ENCODE measurements at regions not wholly inside any gene's neighbourhood (a gene's known extent, or its start where the extent isn't known, plus 50 kb on each side); places are given as distances from the start of the nearest gene placed in this dataset.

DNA sequence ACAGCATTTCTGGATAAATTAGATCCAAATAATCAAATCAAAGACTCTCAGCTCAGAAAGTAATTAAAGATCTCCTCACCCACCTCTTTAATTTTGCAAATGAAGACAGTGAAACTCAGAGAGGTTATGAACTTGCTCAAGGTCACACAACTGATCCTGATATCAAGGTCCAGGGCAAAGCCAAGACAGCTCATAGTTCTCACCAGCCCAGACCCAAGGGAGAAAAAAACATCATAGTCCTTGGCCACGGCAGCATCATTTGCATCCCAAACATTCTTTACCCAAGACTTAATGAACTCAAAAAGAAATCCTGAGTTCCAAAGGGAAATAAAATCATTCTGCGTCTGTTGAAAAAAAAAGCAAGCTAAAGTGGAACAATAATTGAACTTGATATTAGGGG is 112.1 kb downstream of the DAD1 start:
- no peak for DNase-seq

DNA sequence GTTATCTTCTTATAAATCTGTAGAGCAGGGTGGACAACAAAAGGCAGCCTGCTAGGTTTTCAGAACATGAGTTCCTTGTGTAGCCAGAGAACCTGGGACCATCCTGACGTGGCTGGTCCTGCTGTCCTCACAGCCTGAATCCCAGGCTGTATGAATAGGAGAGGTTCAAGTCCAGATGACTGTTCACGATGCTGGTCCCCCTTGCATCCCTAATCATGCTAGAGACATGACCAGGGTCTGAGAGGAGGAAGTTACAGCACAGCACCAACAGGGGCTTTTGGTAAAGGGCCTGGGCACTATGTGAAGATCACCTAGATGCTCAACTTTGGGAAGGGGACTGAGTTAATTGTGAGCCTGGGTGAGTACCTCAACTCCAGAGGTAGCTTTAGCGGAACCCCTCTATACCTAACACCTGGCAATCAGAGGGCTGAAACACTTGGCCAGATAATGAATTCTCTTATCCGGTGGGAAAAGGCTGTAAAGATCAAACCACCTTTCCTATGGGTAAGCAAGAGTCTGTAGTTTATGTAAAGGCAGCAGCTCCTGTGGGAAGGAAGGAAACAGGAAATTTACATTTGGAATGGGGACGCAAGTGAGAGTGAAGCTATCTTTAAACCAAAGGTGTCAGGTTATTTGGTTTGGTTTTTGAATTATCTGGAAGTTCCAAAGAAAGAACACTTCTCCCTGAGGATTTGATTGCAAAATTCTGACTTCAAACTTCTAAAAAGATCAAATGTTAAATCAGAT is 112.8 kb downstream of the DAD1 start:
- DNase-seq, result no peak

DNA sequence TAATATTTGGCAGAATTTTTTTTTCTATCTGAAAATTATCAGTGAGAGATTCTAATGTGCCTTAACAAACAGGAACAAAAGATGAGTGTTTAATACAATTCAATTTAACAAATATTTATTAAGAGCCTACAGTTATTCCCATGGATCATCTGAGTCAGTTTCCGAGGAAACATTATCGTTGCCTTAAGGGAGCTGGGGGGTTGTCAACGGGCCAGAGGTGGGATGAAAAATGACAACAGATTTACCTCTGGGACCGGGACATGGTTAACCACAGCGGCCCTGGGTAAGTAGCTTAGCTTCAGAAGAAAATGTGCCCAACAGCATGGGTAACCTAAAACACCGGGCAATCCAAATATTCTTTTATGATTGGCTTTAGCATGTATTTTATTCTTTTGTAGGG is 113.6 kb downstream of the DAD1 start:
- no peak for DNase-seq

DNA sequence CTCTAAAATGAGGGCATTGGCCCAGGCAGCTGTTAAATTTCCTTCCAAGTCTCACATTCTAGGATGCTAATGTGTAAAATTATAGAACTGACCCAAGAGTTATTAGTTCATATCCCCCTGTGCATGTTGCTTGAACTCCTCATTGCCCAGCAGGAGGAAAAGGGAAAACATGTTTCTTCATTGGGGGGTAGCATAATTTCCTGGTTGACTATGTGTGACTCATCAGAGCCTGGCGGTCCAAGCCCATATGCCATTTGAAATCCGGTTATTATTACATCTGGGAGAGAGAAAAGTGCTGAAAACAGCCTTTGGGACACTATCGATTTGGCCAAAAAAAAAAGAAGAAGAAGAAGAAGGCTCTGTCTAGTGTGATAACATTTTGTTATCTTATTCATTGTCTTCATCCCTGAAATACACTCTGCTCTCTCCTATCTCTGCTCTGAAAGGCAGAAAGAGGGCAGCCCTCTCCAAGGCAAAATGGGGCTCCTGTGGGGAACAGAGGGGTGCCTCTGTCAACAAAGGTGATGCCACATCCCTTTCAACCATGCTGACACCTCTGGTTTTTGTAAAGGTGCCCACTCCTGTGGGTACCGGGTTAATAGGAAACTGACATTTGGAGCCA is 114.2 kb downstream of the DAD1 start:
- DNase-seq, result no peak

DNA sequence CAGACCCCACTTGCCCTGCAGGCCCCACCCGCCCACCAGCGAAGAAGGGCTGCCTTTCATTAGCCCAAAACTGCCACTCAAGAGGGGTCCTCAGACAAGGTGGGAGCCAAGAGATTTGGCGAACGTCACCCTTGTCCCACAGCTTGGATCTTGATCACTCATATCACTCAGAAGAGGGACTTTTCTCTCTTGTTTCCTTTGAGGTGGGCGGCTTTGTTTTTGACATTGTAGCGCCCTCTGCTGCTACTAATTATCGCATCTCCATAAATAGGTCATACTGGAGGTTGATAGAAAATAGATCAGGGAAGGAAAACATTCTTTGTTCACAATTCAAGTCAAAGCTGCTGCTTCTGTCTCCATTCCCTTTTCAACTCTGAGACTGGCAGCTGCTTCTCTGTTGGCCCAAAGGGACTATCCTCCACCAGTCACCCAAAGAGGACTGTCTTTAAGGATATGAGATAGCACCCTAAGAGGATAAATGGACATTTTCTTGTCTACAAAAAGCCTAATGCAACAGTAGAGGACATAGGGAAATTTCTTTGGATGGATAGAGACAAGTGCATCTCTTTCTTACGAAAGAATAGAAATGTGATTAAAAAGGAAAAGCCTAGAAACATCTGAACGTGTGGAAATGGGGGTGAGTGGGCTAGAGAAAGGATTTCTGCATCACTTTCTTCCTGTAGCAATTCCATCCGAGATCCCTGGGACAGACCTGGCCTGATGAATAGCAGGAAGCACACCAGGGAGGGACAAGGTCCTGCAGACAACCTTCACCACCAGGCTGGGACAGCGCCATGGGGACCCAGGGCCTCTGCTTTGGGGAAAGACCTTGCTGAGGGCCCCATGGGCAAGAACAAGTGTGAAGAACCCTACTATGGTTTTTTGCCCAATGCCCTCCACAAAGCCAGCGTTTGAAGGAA is 115.8 kb downstream of the DAD1 start:
- no peak for DNase-seq

DNA sequence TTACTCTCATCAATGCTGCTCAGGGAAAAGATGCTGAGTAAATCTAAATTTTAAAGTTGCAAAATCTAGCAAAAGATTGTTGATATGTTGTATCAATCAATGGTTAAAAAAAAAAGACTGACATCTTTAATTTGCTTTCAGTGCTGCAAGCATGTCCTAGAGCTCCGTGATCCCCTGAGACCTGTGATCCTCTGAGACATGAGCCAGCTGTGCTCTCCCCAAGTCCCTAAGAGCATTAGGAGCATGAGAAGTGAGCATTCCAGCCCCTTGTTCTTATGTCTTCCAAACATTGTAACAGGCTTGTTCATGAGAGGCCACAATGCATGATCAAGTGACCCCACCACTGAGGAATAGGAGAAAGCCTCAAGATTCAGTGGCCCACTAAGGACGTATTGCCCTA is 116.6 kb downstream of the DAD1 start:
- no peak for DNase-seq

DNA sequence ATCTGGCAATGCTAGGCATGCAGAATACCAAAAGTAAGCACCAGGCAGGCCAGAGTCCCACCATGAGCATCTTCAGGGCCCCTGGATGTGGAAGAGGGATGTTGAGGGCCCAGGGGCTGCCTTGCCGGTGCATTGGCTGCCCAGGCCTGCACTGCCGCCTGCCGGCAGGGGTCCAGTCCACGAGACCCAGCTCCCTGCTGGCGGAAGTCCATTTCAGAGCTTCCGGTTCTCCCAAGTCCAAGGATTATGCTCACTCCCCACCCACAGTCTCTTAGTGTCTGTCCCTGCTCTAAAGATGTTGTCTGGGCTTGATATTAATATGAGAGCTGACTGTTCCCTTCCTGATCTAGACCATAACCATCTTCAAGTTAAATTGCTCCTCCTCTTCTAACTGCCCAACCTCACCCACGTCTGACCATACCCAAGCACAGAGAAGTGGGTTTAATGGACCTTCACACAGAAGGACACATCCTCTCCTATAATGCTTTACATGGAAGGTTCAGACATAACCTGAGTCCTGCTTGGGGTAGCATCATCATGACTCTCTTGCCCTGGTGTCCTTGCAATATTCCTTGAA is 117.4 kb downstream of the DAD1 start:
- DNase-seq, result no peak

DNA sequence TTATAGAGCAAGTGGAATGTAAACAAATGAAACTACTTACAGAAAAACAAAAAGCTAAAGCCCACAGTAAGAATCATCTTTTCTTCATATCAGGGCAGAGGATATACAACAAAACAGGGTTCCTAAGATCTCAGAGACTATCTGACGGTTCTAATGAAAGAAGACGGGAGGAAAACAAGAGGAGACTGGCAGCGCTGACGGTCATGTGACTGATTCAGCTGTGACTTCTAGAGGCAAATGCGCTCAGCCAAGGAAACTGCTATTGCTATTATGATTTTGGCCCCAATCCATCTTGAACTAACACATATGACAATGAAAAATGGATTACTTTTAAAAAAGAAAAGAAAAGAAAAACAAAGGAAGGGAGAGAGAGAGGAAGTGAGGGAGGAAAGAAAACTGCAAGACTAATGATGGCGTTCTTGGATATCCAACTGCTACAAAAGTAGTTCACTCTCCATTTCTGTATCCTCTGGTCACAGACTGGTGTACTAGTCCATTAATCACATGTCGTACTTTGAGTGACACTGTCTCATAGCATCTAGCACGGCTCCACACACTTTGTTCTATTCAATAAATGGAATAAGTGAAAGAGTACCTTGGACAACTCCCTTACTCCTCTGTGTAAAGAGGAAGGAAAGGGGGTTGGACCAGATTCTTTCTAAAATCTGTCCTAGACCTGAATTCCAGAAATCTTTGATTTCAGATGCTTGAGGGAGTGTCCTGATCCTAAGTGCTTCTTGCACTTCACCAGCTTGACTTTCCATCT is 119.3 kb downstream of the DAD1 start:
- DNase-seq, result no peak

DNA sequence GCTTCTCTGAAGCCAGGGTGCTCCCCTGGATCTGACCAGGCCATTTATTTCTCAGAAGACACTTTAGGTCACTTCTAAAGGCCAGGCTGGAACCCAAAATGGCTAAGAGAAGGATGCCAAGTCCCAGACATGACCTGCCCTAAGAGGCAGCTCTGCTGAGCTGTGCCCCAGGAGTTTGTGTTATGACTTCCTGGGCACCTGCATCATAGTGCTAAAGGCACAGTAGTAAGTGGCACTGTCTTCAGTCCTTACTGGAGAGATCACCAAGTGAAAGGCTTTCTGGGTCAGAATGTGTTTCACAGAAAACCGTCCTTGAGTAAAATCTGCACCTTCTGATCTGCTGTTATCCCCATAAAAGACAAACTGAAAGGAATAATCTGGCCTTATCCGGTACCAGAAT is 120.2 kb downstream of the DAD1 start:
- no peak for DNase-seq

DNA sequence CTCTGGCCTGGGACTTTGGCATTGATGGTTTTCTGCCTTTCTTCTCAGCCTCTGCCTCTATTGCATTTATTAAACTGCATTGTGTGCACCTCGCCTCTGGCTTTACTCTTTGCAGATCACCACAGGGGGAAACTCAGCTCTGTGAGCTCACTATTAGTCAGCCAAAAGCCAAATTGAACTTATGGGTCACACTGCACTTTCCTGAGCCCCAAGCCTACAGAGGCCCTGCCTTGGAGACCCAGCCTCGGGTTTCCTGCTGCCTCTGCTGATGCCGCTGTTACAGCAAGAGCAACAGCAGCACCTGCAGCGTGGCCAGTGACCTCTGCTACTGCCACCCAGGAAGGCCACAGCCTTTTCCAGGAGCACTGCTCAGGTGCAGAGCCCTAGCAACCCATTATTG is 122.5 kb downstream of the DAD1 start:
- no peak for DNase-seq

DNA sequence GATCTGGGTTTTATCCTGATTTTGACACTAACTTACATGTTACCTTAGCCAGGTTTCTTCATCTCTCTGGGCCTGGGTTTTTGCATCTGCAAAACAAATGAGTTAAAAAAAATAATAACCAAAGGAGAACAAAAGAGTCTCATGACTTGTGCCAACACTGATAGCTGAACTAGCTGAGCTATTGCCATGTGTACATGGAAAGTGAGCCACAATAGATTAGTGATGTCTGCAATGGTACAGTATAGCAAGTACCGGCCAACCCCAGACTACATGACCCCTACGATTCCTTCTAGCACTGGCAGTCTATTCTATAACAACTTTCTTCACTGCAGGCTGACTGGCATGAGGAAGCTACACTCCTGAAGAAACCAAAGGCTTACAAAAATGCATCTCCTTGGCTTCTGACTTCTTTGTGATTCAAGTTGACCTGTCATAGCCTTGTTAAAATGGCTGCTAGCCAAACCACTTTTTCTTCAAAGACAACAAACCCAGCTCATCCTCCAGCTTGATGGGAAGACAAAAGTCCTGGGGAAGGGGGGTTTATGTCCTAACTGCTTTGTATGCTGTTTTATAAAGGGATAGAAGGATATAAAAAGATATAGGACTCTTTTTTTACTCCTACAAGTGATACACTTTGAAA is 123.7 kb downstream of the DAD1 start:
- no peak for DNase-seq

DNA sequence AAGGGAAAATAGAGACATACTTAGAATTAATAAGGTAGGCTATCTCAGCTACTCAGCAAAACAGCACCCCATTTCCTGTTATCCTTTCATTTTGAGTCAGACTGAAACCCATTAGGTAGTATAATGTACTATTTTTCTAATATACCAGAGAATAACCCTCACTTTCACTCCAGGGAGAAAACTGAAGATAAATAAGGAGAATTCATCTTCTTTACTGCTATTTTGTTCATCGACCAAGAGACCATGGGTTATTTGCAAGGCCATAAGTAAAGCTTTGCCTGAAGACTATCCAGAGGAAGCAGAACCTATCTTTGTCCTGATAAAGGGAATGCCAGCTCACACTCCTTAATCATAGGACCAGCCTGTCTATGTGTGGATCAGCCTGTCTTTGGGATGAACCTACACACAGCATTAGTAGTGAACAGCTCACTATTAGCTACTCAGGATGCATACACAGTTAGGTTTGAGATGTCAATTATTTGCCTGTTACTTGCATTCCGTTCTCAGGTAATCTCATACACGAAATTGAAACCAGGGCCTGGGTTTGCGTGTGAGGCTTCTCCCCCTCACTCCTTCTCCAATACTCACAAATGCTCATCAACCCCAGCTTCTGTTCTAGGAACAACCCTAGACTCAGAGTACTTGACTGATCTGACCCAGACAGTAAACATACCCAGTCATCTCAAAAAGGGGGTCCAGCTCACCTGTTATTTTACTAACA is 124.4 kb downstream of the DAD1 start:
- no peak for DNase-seq

DNA sequence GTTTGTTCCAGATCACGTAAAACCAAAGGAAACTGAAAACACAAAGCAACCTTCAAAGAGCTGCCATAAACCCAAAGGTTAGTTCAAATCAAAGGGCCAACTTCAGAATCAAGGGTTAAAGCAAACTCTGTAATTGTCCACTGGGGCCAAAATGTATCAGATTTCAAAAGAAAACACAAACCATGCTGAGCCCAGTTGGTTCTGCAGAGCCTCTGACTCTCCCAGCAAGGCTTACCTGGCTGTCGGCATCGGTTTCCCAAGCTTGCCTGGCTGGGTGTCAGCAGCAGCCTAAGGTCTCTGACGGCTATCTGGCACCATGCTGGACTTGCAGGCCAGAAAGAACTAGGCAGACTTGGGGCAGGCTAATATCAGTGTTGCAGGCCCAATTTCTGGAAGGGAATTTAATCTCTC is 125.3 kb downstream of the DAD1 start:
- no peak for DNase-seq

DNA sequence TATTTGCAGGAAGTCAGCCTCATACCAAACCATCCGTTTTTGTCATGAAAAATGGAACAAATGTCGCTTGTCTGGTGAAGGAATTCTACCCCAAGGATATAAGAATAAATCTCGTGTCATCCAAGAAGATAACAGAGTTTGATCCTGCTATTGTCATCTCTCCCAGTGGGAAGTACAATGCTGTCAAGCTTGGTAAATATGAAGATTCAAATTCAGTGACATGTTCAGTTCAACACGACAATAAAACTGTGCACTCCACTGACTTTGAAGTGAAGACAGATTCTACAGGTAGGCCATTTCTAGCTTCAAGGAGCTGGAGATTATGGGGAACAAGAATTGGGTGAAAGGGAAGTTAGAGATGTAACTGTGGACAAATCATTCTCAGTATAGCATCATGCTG is 126.1 kb downstream of the DAD1 start:
- no peak for DNase-seq

DNA sequence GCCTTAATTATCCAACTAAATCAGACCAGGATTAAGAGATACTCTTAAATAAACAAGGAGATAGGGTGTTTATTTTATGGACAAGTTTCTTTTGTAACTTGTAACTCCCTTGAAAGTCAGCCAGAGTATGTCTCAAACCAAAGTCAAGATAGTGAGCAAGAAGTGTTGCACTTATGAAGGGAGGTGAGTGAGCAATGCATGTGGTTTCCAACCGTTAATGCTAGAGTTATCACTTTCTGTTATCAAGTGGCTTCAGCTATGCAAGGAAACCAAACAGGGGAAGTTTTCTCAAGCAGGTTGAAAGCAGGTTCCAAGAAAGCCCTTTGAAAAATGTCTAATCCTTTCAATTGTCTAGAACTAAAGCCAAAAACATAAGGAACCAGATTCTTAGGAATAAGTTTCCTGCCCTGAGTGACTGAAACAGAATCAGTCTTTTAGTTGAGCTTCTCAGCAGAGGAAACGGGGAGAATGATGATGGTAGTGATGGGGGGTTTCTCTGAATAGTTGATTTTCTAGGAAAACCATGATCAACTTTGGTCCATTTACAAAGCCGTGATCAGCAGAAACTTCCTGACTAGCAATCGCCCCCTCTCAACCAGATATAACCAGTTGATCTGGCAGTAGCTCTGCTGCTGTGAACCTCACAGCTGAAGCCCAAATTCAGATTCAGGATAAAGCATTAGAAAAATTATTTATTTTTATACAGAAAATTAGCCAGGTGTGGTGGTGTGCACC is 128.4 kb downstream of the DAD1 start:
- no peak for DNase-seq

DNA sequence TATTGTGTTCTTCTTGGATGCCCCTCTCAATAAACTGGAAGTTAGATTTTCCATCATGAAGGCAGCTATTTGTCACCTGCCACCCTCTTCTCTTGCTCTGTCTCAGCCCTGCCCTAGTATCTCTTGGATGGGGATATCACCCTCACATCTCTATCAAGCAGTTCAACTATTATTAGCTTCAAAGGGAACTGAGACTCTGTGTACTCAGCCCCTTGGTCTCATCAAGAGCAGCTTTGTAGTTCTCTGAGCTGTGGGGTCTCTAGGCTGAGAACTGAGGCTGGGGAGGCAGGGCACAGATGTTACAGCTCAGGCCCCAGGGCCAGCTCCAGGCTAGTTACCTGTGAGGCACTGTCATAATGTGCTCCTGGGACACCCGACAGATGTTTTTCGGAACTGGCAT is 130.3 kb downstream of the DAD1 start:
- no peak for DNase-seq

DNA sequence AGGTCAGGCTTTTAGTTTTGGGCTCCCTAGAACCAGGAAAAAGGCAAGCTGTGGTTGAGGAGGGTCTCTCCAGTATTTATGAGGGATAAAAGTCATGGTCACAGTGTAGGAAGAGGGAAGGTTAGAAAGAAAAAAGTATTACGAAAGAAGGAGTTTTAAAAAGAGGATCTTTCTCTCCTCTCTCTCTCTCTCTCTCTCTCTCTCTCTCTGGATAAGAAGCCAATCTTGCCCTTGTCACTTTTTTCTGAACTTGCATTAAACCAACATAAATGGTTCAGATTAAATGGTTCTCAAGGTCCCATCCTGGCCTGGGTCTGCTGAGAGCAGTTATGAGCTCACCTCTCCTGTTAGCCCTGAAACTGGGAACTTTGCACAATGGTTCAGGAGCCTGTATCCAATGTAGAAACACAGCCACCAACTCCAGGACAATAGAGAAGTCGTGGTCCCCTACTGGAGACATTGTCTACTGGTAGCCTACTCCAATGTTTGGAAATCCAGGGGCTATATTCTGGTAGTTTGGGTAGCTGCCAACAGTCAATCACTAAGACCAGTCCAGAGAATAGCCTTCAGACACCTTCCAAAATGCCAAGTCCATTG is 131.9 kb downstream of the DAD1 start:
- DNase-seq, result no peak

DNA sequence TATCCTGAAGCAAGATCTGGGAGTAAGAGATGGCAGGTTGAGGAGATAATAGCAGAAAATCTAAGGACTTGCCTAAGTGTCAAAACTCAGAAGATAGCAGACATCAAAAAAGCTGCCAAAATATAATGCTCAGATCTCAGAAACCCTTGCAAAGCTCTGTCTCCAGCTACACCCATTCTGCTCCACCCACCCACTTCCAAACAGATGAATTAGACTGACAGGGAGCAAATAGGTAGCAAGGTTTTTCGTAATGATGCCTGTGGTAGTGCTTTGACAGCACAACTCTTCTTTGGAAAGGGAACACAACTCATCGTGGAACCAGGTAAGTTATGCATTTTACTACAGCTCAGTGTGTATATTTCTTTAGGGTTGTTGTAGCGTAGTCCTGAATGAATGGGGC is 132.6 kb downstream of the DAD1 start:
- no peak for DNase-seq

DNA sequence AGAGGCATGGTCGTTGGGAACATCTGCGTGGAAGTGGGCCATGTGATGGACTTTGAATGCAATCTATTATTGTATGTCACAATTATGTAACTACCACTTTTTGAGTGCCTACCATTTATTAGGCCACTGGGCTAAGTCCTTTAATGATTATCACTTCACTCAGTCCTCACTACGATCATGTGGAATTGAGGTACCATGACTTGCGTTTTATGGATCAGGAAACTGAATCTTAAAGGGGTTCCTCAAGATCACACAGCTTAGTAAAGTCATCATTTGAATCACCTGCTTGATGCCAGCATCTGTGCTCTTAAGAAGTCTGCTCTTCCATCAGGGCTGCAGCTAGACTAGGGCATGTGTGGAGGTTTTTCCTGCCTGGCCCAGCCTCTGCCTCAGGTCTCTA is 136.7 kb downstream of the DAD1 start:
- no peak for DNase-seq

DNA sequence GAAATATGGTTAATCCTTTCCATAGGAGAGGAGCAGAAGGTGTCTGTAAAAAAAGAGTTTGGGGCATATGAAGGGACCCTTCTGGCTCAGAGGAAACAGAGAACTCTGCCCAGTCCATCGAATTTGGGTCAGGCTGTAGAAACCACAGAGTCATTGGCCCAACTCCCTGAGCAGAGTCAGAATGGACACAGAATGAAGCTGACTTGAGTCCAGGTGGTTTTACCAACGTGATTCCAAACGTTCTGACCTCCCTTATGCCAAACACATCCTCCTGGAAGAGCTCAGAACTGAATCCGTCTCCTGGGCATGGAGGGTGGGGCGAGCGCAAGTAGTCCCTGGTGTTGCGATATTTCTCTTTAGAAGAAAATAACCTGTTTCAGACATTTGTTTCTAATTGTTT is 138.8 kb downstream of the DAD1 start:
- DNase-seq, result no peak

DNA sequence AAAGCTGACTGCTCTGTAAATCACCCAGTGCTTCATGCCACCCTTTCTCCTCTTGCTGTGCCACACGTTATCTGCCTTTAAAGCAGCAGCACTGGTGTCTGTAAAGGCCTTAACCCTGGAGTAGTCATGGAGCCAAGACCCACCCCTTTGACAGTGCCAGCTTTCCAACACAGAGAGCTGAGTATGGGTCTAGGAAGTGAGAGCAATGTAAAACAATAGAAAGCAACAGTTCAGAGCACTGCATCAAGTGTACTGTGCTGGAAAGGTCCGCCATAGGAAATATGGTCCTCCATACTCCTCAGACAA is 139.5 kb downstream of the DAD1 start:
- no peak for DNase-seq
